SU-DHL-6 (cell line): ENCODE measurements at regions not wholly inside any gene's neighbourhood (a gene's known extent, or its start where the extent isn't known, plus 50 kb on each side); places are given as distances from the start of the nearest gene placed in this dataset.

ENCODE experiments used
- H2AFZ ChIP-seq: fragments of 200-600 bp; sonication (generic); 2 replicates; pipeline ENCODE4 v1.6.1; 2014; ENCODE audit warnings: low read depth, mild to moderate bottlenecking, moderate library complexity, mixed read lengths, antibody characterized with exemption, low read length; ENCODE audit not compliant: severe bottlenecking
- H3F3A ChIP-seq: fragments of 200-600 bp; shearing (Covaris generic); 2 replicates; pipeline ENCODE4 v1.6.0; 2016; ENCODE audit warnings: antibody characterized with exemption, mild to moderate bottlenecking; ENCODE audit not compliant: insufficient read depth
- H3K27ac ChIP-seq: fragments of 200-600 bp; sonication (generic); 2 replicates; pipeline ENCODE4 v1.5.1; 2016; ENCODE audit warnings: low read depth, mild to moderate bottlenecking, low read length, moderate library complexity, mixed read lengths
- H3K27me3 ChIP-seq: fragments of 200-600 bp; sonication (generic), shearing (Covaris generic); 2 replicates; pipeline ENCODE4 v1.6.0; 2014; ENCODE audit warnings: mild to moderate bottlenecking, low read length
- H3K36me3 ChIP-seq: fragments of 200-600 bp; sonication (generic); 2 replicates; pipeline ENCODE4 v1.6.1; 2014; ENCODE audit warnings: mild to moderate bottlenecking, low read length, mixed read lengths
- H3K4me2 ChIP-seq: fragments of 300-600, 200-600 bp; shearing (Covaris generic), sonication (generic); 2 replicates; pipeline ENCODE4 v1.6.0; 2014; ENCODE audit warnings: low read length, low read depth, mild to moderate bottlenecking; ENCODE audit not compliant: poor library complexity, severe bottlenecking
- H3K4me3 ChIP-seq: fragments of 200-600 bp; sonication (generic); 2 replicates; pipeline ENCODE4 v1.5.1; 2014; ENCODE audit warnings: antibody characterized with exemption, low read length, mild to moderate bottlenecking, mixed read lengths; ENCODE audit not compliant: insufficient read depth, poor library complexity, severe bottlenecking
- H3K79me2 ChIP-seq: fragments of 200-600 bp; sonication (generic); 2 replicates; pipeline ENCODE4 v1.6.1; 2014; ENCODE audit warnings: mild to moderate bottlenecking, low read length, moderate library complexity; ENCODE audit not compliant: insufficient read depth
- H3K9ac ChIP-seq: fragments of 200-600 bp; sonication (generic); 2 replicates; pipeline ENCODE4 v1.7.0; 2014; ENCODE audit warnings: mild to moderate bottlenecking, low read length
- H3K9me2 ChIP-seq: fragments of 200-600 bp; sonication (generic); replicated peaks from 2 replicates; pipeline ENCODE4 v1.6.1; 2014; ENCODE audit warnings: low read length; ENCODE audit not compliant: insufficient read depth
- H3K9me3 ChIP-seq: fragments of 200-600 bp; sonication (generic); 2 replicates; pipeline ENCODE4 v1.6.1; 2014; ENCODE audit warnings: low read length, mixed read lengths; ENCODE audit not compliant: insufficient read depth
- H4K20me1 ChIP-seq: fragments of 200-600 bp; sonication (generic); 2 replicates; pipeline ENCODE4 v1.6.1; 2014; ENCODE audit warnings: low read depth, mild to moderate bottlenecking, antibody characterized with exemption, low read length, moderate library complexity, mixed read lengths
- EZH2phosphoT487 ChIP-seq: fragments of 200-600 bp; sonication (generic), shearing (Covaris generic); conservative IDR thresholded peaks from 2 replicates; pipeline ENCODE4 v1.6.1; 2018; ENCODE audit warnings: mild to moderate bottlenecking, antibody characterized with exemption, low read length, moderate library complexity, mixed read lengths
- TF ChIP-seq, protein P1 (sequence below): fragments of 200-600 bp; sonication (generic); IDR thresholded peaks from one replicate; pipeline ENCODE4 v1.5.1; 2017; ENCODE audit warnings: antibody characterized with exemption, mild to moderate bottlenecking, low read length, moderate library complexity; ENCODE audit not compliant: insufficient read depth, poor library complexity, severe bottlenecking

GRCh38 chr5:53355931-53356330 lies 124.5 kb upstream of the FST start:
- no peaks in the 10 kb centered on the region for H3K36me3 ChIP-seq
- no peaks in the 10 kb centered on the region for H3K9me3 ChIP-seq
- H3K9me2 ChIP-seq = no peaks in the 10 kb centered on the region
- H3K4me2 ChIP-seq = no peak overlapping the region
- H3K27ac ChIP-seq = no peak overlapping the region
- no peak for TF ChIP-seq EZH2phosphoT487
- TF ChIP-seq, protein P1, sequence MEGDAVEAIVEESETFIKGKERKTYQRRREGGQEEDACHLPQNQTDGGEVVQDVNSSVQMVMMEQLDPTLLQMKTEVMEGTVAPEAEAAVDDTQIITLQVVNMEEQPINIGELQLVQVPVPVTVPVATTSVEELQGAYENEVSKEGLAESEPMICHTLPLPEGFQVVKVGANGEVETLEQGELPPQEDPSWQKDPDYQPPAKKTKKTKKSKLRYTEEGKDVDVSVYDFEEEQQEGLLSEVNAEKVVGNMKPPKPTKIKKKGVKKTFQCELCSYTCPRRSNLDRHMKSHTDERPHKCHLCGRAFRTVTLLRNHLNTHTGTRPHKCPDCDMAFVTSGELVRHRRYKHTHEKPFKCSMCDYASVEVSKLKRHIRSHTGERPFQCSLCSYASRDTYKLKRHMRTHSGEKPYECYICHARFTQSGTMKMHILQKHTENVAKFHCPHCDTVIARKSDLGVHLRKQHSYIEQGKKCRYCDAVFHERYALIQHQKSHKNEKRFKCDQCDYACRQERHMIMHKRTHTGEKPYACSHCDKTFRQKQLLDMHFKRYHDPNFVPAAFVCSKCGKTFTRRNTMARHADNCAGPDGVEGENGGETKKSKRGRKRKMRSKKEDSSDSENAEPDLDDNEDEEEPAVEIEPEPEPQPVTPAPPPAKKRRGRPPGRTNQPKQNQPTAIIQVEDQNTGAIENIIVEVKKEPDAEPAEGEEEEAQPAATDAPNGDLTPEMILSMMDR = no peak
- no peaks in the 10 kb centered on the region for H3F3A ChIP-seq
- no peaks in the 10 kb centered on the region for H3K79me2 ChIP-seq
- no peaks in the 10 kb centered on the region for H4K20me1 ChIP-seq
- no peaks in the 10 kb centered on the region for H3K27me3 ChIP-seq
- no peak overlapping the region for H2AFZ ChIP-seq
- H3K9ac ChIP-seq = no peak overlapping the region
- no peak overlapping the region for H3K4me3 ChIP-seq

DNA sequence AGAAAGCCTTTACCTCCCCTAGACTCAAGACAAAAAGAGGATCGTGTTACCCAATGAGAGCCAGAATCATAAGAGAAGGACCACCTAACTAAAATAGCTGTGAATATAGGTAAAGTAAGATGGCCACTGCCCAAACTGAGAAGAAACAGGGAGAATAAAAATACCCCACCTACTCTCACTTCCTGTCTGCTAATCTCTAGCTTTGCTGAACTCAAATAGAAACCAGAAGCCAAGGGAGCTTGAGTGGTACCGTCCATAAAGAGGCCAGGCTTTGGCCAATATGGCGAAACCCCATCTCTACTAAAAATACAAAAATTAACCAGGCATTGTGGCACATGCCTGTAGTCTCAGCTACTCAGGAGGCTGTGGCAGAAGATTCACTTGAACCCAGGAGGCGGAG lies 123.0 kb upstream of the FST start:
- H3K79me2 ChIP-seq = no peaks in the 10 kb centered on the region
- H3K36me3 ChIP-seq = no peaks in the 10 kb centered on the region
- H3F3A ChIP-seq = no peaks in the 10 kb centered on the region
- no peaks in the 10 kb centered on the region for H4K20me1 ChIP-seq
- H3K4me3 ChIP-seq = no peak overlapping the region
- H3K27ac ChIP-seq = no peak overlapping the region
- H3K4me2 ChIP-seq = no peak overlapping the region
- H2AFZ ChIP-seq = no peak overlapping the region
- H3K9ac ChIP-seq = no peak overlapping the region
- no peaks in the 10 kb centered on the region for H3K9me3 ChIP-seq
- no peaks in the 10 kb centered on the region for H3K27me3 ChIP-seq
- no peaks in the 10 kb centered on the region for H3K9me2 ChIP-seq
- TF ChIP-seq, protein P1 = no peak
- TF ChIP-seq EZH2phosphoT487 = no peak

DNA sequence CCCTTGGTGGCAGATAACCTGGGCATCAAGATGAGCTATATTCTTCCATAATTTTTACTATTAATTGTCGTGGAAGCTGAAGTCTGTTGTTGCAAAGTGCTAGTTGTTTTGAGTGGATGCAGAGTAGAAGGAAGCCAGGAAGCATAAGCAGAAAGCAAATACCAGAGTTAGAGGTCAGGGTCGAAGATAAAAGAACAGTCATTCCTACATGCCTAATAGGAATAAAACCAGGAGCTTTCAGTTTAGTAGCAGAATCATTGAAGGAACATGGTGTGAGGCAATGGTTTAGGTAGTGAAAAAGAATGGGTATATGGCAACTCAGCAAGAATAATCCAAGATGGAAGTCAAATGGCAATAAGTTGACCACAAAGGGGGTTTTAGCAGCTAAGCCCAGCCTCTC lies 121.6 kb upstream of the FST start:
- Histone ChIP-seq H3K27ac (no peak overlapping the region), H3K9me3 (no peaks in the 10 kb centered on the region), H3K9ac (no peak overlapping the region), H3F3A (no peaks in the 10 kb centered on the region), H3K9me2 (no peaks in the 10 kb centered on the region), H3K79me2 (no peaks in the 10 kb centered on the region), H3K4me3 (no peak overlapping the region), H2AFZ (no peak overlapping the region), H3K4me2 (no peak overlapping the region), H3K36me3 (no peaks in the 10 kb centered on the region), H3K27me3 (no peaks in the 10 kb centered on the region), H4K20me1 (no peaks in the 10 kb centered on the region)
- TF ChIP-seq, protein P1 = no peak
- TF ChIP-seq EZH2phosphoT487 = no peak
